Liver (tissue), 8 donors: ENCODE measurements at regions not wholly inside any gene's neighbourhood (a gene's known extent, or its start where the extent isn't known, plus 50 kb on each side); places are given as distances from the start of the nearest gene placed in this dataset.
"Not testable (repeated sequence)": the region's sequence is repeated elsewhere in the genome, so short reads cannot be mapped to it uniquely, and the experiment has no call there.

ENCODE experiments used
- DNase-seq: peaks from one replicate; pipeline ENCODE4 v3.0.0-alpha.2; 2017; ENCODE audit warnings: low spot score
- H3K27ac ChIP-seq, 2 donors: one replicate each; pipeline ENCODE4 v1.7.0; 2013; ENCODE audit warnings: inconsistent platforms in 2 of 2, low read length in 2 of 2, control low read depth in 1 of 2, low read depth in 1 of 2, mild to moderate bottlenecking in 1 of 2
- H3K27me3 ChIP-seq, 4 donors: one replicate each; pipeline versions ENCODE4 v1.6.1 to v1.7.0; 2013; ENCODE audit warnings: low read length in 3 of 4, inconsistent platforms in 1 of 4, mild to moderate bottlenecking in 1 of 4, moderate library complexity in 1 of 4; ENCODE audit not compliant: control insufficient read depth in 4 of 4, insufficient read depth in 4 of 4
- H3K36me3 ChIP-seq, 4 donors: one replicate each; pipeline versions ENCODE4 v1.6.1 to v1.7.0; 2013; ENCODE audit warnings: low read length in 3 of 4, mild to moderate bottlenecking in 3 of 4, low read depth in 1 of 4, moderate library complexity in 1 of 4; ENCODE audit not compliant: control insufficient read depth in 4 of 4, insufficient read depth in 3 of 4
- H3K4me1 ChIP-seq, 4 donors: one replicate each; pipeline versions ENCODE4 v1.6.1 to v1.7.0; 2013; ENCODE audit warnings: low read length in 3 of 4, mild to moderate bottlenecking in 3 of 4, moderate library complexity in 1 of 4; ENCODE audit not compliant: control insufficient read depth in 4 of 4, insufficient read depth in 4 of 4
- H3K4me3 ChIP-seq, 3 donors: one replicate each; pipeline versions ENCODE4 v1.6.1 to v1.7.0; 2013; ENCODE audit warnings: low read length in 3 of 3, control low read depth in 1 of 3, low read depth in 1 of 3, mild to moderate bottlenecking in 1 of 3
- H3K9ac ChIP-seq, 2 donors: one replicate each; pipeline ENCODE4 v1.7.0; 2013; ENCODE audit warnings: low read length in 2 of 2, mild to moderate bottlenecking in 2 of 2, moderate library complexity in 2 of 2, control low read depth in 1 of 2, low read depth in 1 of 2
- H3K9me3 ChIP-seq, 4 donors: one replicate each; pipeline versions ENCODE4 v1.6.1 to v1.7.0; 2013; ENCODE audit warnings: low read length in 3 of 4; ENCODE audit not compliant: control insufficient read depth in 4 of 4
- EGR1 ChIP-seq, 2 donors: IDR thresholded peaks; 2 replicates each; pipeline ENCODE4 v1.6.1; 2016 to 2018; ENCODE audit warnings: antibody characterized with exemption in 2 of 2, low read depth in 2 of 2
- FOXA1 ChIP-seq: IDR thresholded peaks from 2 replicates; pipeline ENCODE4 v1.6.1; 2016; ENCODE audit warnings: antibody characterized with exemption
- FOXA2 ChIP-seq: IDR thresholded peaks from 2 replicates; pipeline ENCODE4 v1.6.1; 2016; ENCODE audit warnings: antibody characterized with exemption
- GABPA ChIP-seq, 2 donors: IDR thresholded peaks in 1 of 2; conservative IDR thresholded peaks in 1 of 2; 2 replicates each; pipeline ENCODE4 v1.6.1; 2016; ENCODE audit warnings: antibody characterized with exemption in 2 of 2, mild to moderate bottlenecking in 1 of 2, moderate library complexity in 1 of 2
- HNF4A ChIP-seq, 2 donors: conservative IDR thresholded peaks; 2 replicates each; pipeline ENCODE4 v1.6.1; 2016; ENCODE audit warnings: antibody characterized with exemption in 2 of 2, mild to moderate bottlenecking in 2 of 2
- HNF4G ChIP-seq: IDR thresholded peaks from 2 replicates; pipeline ENCODE4 v1.6.1; 2016; ENCODE audit warnings: antibody characterized with exemption
- JUND ChIP-seq, 2 donors: IDR thresholded peaks; 2 replicates each; pipeline ENCODE4 v1.6.1; 2016; ENCODE audit warnings: antibody characterized with exemption in 2 of 2
- MAX ChIP-seq: IDR thresholded peaks from 2 replicates; pipeline ENCODE4 v1.6.1; 2016; ENCODE audit warnings: antibody characterized with exemption
- NR2F2 ChIP-seq: IDR thresholded peaks from 2 replicates; pipeline ENCODE4 v1.6.1; 2016; ENCODE audit warnings: antibody characterized with exemption
- RAD21 ChIP-seq, 2 donors: IDR thresholded peaks; 2 replicates each; pipeline ENCODE4 v1.6.1; 2016; ENCODE audit warnings: antibody characterized with exemption in 2 of 2, mild to moderate bottlenecking in 2 of 2
- REST ChIP-seq: IDR thresholded peaks from 2 replicates; pipeline ENCODE4 v1.6.1; 2016; ENCODE audit warnings: antibody characterized with exemption, mild to moderate bottlenecking
- RXRA ChIP-seq, 2 donors: IDR thresholded peaks; 2 replicates each; pipeline ENCODE4 v1.6.1; 2017 to 2018; ENCODE audit warnings: antibody characterized with exemption in 2 of 2, mild to moderate bottlenecking in 1 of 2
- SP1 ChIP-seq: IDR thresholded peaks from 2 replicates; pipeline ENCODE4 v1.6.1; 2018; ENCODE audit warnings: antibody characterized with exemption, mild to moderate bottlenecking
- TAF1 ChIP-seq: conservative IDR thresholded peaks from 2 replicates; pipeline ENCODE4 v1.6.1; 2016; ENCODE audit warnings: antibody characterized with exemption, mild to moderate bottlenecking
- YY1 ChIP-seq: IDR thresholded peaks from 2 replicates; pipeline ENCODE4 v1.6.1; 2016; ENCODE audit warnings: antibody characterized with exemption, mild to moderate bottlenecking
- WGBS: extraction: QIAGEN DNeasy Blood & Tissue Kit; methylation state at CpG from one replicate; pipeline ENCODE4 v1.1.7; 2013; 5-methylcytosine and 5-hydroxymethylcytosine counted together
- TF ChIP-seq, protein P1 (sequence below): IDR thresholded peaks from 2 replicates; pipeline ENCODE4 v1.6.1; 2016; ENCODE audit warnings: antibody characterized with exemption
- TF ChIP-seq, protein P2 (sequence below): IDR thresholded peaks from 2 replicates; pipeline ENCODE4 v1.6.1; 2016; ENCODE audit warnings: antibody characterized with exemption
- TF ChIP-seq, protein P3 (sequence below): fragments of 150-350 bp; IDR thresholded peaks from 2 replicates; pipeline ENCODE4 v1.5.1; 2017; ENCODE audit warnings: improper control_type of control experiment, low read depth, low read length; ENCODE audit not compliant: missing input control
- donor health status: healthy.
- donor health status: healthy.
- donor health status: healthy.
- donor health status: healthy.
- donor health status: healthy.

DNA sequence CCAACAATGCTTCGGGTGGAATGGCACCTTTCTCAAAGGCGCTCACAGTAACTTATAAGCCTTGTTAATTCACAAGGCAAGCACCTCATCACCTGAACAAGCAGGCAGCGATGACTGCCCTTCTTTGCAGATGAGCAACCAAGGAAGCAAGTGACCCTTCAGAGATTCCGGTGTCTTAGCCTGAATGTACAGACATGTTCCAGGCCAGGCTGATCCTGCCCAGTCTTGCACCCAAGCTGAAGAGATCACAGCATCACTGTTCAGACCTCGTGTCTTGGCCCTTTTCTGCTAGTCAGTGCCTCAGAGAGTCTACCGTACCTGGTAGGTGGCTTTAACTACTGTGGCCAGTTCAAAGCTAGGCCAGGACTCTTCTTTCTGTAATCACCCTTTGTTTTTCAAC, 94.7 kb upstream of the ERCC6L2 start:
- no peak for TF ChIP-seq RAD21 (IDR thresholded peaks at IDR 0.05)
- TF ChIP-seq, protein P1, sequence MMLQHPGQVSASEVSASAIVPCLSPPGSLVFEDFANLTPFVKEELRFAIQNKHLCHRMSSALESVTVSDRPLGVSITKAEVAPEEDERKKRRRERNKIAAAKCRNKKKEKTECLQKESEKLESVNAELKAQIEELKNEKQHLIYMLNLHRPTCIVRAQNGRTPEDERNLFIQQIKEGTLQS = no peak
- no peak for TF ChIP-seq TAF1
- no peak for TF ChIP-seq YY1
- TF ChIP-seq HNF4A (conservative IDR thresholded peaks at IDR 0.05) = no peak
- no peak for TF ChIP-seq JUND (IDR thresholded peaks at IDR 0.05)
- TF ChIP-seq GABPA (IDR thresholded peaks at IDR 0.05 in 1 of 2, conservative IDR thresholded peaks at IDR 0.05 in 1 of 2) = no peak
- no peak for TF ChIP-seq FOXA2
- no peak for TF ChIP-seq RXRA (IDR thresholded peaks at IDR 0.05)
- TF ChIP-seq FOXA1 = no peak
- TF ChIP-seq, protein P2, sequence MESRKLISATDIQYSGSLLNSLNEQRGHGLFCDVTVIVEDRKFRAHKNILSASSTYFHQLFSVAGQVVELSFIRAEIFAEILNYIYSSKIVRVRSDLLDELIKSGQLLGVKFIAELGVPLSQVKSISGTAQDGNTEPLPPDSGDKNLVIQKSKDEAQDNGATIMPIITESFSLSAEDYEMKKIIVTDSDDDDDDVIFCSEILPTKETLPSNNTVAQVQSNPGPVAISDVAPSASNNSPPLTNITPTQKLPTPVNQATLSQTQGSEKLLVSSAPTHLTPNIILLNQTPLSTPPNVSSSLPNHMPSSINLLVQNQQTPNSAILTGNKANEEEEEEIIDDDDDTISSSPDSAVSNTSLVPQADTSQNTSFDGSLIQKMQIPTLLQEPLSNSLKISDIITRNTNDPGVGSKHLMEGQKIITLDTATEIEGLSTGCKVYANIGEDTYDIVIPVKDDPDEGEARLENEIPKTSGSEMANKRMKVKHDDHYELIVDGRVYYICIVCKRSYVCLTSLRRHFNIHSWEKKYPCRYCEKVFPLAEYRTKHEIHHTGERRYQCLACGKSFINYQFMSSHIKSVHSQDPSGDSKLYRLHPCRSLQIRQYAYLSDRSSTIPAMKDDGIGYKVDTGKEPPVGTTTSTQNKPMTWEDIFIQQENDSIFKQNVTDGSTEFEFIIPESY = no peak
- TF ChIP-seq MAX = no peak
- TF ChIP-seq REST = no peak
- no peak for TF ChIP-seq NR2F2
- TF ChIP-seq, protein P3, sequence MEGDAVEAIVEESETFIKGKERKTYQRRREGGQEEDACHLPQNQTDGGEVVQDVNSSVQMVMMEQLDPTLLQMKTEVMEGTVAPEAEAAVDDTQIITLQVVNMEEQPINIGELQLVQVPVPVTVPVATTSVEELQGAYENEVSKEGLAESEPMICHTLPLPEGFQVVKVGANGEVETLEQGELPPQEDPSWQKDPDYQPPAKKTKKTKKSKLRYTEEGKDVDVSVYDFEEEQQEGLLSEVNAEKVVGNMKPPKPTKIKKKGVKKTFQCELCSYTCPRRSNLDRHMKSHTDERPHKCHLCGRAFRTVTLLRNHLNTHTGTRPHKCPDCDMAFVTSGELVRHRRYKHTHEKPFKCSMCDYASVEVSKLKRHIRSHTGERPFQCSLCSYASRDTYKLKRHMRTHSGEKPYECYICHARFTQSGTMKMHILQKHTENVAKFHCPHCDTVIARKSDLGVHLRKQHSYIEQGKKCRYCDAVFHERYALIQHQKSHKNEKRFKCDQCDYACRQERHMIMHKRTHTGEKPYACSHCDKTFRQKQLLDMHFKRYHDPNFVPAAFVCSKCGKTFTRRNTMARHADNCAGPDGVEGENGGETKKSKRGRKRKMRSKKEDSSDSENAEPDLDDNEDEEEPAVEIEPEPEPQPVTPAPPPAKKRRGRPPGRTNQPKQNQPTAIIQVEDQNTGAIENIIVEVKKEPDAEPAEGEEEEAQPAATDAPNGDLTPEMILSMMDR = no peak
- no peak for TF ChIP-seq EGR1 (IDR thresholded peaks at IDR 0.05; ENCODE audit: low read depth in 2 of 2)
- H3K9ac ChIP-seq = no peak overlapping the region
- WGBS = 95% methylated on average over 6 of the region's 6 CpGs
- DNase-seq = no peak
- H3K27me3 ChIP-seq = no peaks in the 10 kb centered on the region
- no peaks in the 10 kb centered on the region for H3K36me3 ChIP-seq
- no peaks in the 10 kb centered on the region for H3K9me3 ChIP-seq
- no peak overlapping the region for H3K4me3 ChIP-seq
- no peak overlapping the region for H3K27ac ChIP-seq
- no peaks in the 10 kb centered on the region for H3K4me1 ChIP-seq

DNA sequence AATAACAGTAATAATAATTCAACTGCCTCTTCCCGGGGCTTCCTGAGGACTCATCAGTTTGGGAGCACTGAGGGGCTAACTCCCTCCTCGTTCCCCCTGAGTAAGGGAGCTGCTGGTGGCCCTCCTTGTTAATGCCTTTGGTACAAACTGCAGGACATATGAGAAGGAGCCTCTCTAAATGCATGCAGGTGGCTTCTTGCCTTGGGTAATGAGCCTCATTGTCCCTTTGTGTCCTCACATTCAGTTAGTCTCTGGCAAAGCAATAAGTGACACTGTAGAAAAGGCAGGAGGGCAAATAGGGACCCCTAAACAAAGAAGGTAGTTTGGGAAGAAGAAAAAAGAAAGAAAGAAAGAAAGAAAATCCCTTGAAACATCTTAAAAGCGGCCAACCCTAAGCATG, 95.4 kb upstream of the ERCC6L2 start:
- H3K9me3 ChIP-seq = no peaks in the 10 kb centered on the region
- no peak overlapping the region for H3K4me3 ChIP-seq
- H3K27me3 ChIP-seq = no peaks in the 10 kb centered on the region
- TF ChIP-seq YY1 (no peak), HNF4A (conservative IDR thresholded peaks at IDR 0.05) (no peak), SP1 (no peak), HNF4G (no peak), RXRA (IDR thresholded peaks at IDR 0.05) (no peak), TAF1 (no peak), NR2F2 (no peak)
- TF ChIP-seq, protein P2 = no peak
- no peak overlapping the region for H3K9ac ChIP-seq
- DNase-seq = no peak
- WGBS = 91% methylated on average over 3 of the region's 3 CpGs
- no peaks in the 10 kb centered on the region for H3K36me3 ChIP-seq
- no peak overlapping the region for H3K27ac ChIP-seq
- H3K4me1 ChIP-seq = no peaks in the 10 kb centered on the region

DNA sequence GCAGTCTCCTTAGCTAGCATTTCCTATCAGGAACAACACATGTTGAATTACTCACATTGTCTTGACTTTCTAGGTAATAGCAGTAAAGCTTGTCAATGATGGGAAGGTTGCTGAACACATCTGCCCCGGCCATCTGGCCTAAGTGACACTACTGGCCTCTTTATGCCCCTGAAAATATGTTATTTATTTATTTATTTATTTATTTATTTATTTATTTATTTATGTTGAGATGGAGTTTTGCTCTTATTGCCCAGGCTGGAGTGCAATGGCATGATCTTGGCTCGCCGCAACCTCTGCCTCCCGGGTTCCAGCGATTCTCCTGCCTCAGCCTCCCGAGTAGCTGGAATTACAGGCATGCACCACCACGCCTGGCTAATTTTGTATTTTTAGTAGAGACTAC, 95.9 kb upstream of the ERCC6L2 start:
- H3K4me1 ChIP-seq, H3K27me3 ChIP-seq, H3K36me3 ChIP-seq, H3K27ac ChIP-seq, H3K9me3 ChIP-seq, H3K4me3 ChIP-seq, H3K9ac ChIP-seq, DNase-seq: not testable (repeated sequence)
- 97% methylated on average over 7 of the region's 7 CpGs for WGBS
